OCI-LY7 (cell line): ENCODE measurements at regions not wholly inside any gene's neighbourhood (a gene's known extent, or its start where the extent isn't known, plus 50 kb on each side); places are given as distances from the start of the nearest gene placed in this dataset.

Experiments used
- BruUV-seq: library from RNA; stranded (reverse); fragments of 400-500 nt; replicated peaks from 2 replicates; lab custom pipeline; 2021; lab: Mats Ljungman, UMichigan
- CTCF ChIA-PET: fragments of 300-600 bp; sonication (Branson Sonifier 250); formaldehyde crosslinking; loops from one replicate; lab custom pipeline; 2022; ENCODE audit warnings: antibody characterized with exemption; ENCODE audit not compliant: unreplicated experiment; lab: Charles Lee
- POLR2A ChIA-PET: fragments of 300-600 bp; sonication (Branson Sonifier 250); formaldehyde crosslinking; loops from one replicate; lab custom pipeline; 2022; ENCODE audit warnings: antibody characterized with exemption; lab: Charles Lee
- DNase-seq: peaks from one replicate; pipeline ENCODE4 v3.0.0-alpha.2; 2015; ENCODE audit warnings: low spot score
- H2AFZ ChIP-seq: fragments of 200-600 bp; sonication (generic), shearing (Covaris generic); 2 replicates; pipeline ENCODE4 v1.6.1; 2014; ENCODE audit warnings: mild to moderate bottlenecking, antibody characterized with exemption, low read length, moderate library complexity
- H3K27ac ChIP-seq: fragments of 200-600 bp; sonication (generic); 2 replicates; pipeline ENCODE4 v1.5.1; 2014; ENCODE audit warnings: mixed run types, low read depth, mild to moderate bottlenecking, moderate library complexity, low read length, inconsistent platforms; ENCODE audit not compliant: poor library complexity, severe bottlenecking
- H3K36me3 ChIP-seq: fragments of 200-600 bp; sonication (generic); 2 replicates; pipeline ENCODE4 v1.6.1; 2014; ENCODE audit warnings: mild to moderate bottlenecking, antibody characterized with exemption, low read length, moderate library complexity, mixed read lengths; ENCODE audit not compliant: insufficient read depth
- H3K4me1 ChIP-seq: fragments of 200-600 bp; sonication (generic); 2 replicates; pipeline ENCODE4 v1.5.1; 2014; ENCODE audit warnings: mild to moderate bottlenecking, low read length; ENCODE audit not compliant: insufficient read depth, poor library complexity, severe bottlenecking
- H3K4me2 ChIP-seq: fragments of 200-600 bp; sonication (generic); 2 replicates; pipeline ENCODE4 v1.6.1; 2014; ENCODE audit warnings: mild to moderate bottlenecking, low read length
- H3K4me3 ChIP-seq: fragments of 200-600 bp; sonication (generic); 2 replicates; pipeline ENCODE4 v1.5.1; 2014; ENCODE audit warnings: mild to moderate bottlenecking, low read depth, low read length; ENCODE audit not compliant: poor library complexity, severe bottlenecking
- H3K79me2 ChIP-seq: fragments of 200-600 bp; sonication (generic); 2 replicates; pipeline ENCODE4 v1.6.1; 2016; ENCODE audit warnings: low read depth, mild to moderate bottlenecking, low read length, moderate library complexity, mixed read lengths; ENCODE audit not compliant: insufficient read depth
- H3K9me2 ChIP-seq: fragments of 200-600 bp; sonication (generic); 2 replicates; pipeline ENCODE4 v1.6.1; 2016; ENCODE audit warnings: mild to moderate bottlenecking, low read length, mixed read lengths; ENCODE audit not compliant: insufficient read depth
- H3K9me3 ChIP-seq: fragments of 200-600 bp; sonication (generic); 2 replicates; pipeline ENCODE4 v1.6.1; 2014; ENCODE audit warnings: mild to moderate bottlenecking, mixed run types, low read length, mixed read lengths
- H4K20me1 ChIP-seq: fragments of 200-600 bp; sonication (generic); 2 replicates; pipeline ENCODE4 v1.6.1; 2014; ENCODE audit warnings: mild to moderate bottlenecking, antibody characterized with exemption, low read length, moderate library complexity, mixed read lengths; ENCODE audit not compliant: insufficient read depth
- EZH2phosphoT487 ChIP-seq: fragments of 200-600 bp; sonication (generic); IDR thresholded peaks from 2 replicates; pipeline ENCODE4 v1.6.1; 2018; ENCODE audit warnings: low read depth, borderline replicate concordance, mild to moderate bottlenecking, mixed run types, antibody characterized with exemption, low read length, moderate library complexity, mixed read lengths
- intact Hi-C: fragments of 100-400 bp; cut with micrococcal nuclease; formaldehyde crosslinking; loops from one replicate; pipeline ENCODE4 v1.10.0; 2022; ENCODE audit not compliant: unreplicated experiment
- TF ChIP-seq, protein P1 (sequence below): fragments of 200-600 bp; sonication (generic); conservative IDR thresholded peaks from 2 replicates; pipeline ENCODE4 v1.5.1; 2014; ENCODE audit warnings: mild to moderate bottlenecking, antibody characterized with exemption, low read length, moderate library complexity, mixed read lengths

- TF ChIP-seq EZH2phosphoT487: no peak
- TF ChIP-seq, protein P1, sequence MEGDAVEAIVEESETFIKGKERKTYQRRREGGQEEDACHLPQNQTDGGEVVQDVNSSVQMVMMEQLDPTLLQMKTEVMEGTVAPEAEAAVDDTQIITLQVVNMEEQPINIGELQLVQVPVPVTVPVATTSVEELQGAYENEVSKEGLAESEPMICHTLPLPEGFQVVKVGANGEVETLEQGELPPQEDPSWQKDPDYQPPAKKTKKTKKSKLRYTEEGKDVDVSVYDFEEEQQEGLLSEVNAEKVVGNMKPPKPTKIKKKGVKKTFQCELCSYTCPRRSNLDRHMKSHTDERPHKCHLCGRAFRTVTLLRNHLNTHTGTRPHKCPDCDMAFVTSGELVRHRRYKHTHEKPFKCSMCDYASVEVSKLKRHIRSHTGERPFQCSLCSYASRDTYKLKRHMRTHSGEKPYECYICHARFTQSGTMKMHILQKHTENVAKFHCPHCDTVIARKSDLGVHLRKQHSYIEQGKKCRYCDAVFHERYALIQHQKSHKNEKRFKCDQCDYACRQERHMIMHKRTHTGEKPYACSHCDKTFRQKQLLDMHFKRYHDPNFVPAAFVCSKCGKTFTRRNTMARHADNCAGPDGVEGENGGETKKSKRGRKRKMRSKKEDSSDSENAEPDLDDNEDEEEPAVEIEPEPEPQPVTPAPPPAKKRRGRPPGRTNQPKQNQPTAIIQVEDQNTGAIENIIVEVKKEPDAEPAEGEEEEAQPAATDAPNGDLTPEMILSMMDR: no peak
- Histone ChIP-seq H3K9me2 (no peaks in the 10 kb centered on the region), H3K36me3 (no peaks in the 10 kb centered on the region), H2AFZ (no peak overlapping the region), H3K4me1 (no peaks in the 10 kb centered on the region), H3K9me3 (no peaks in the 10 kb centered on the region), H3K4me3 (no peak overlapping the region), H3K79me2 (no peaks in the 10 kb centered on the region), H4K20me1 (no peaks in the 10 kb centered on the region), H3K27ac (no peak overlapping the region), H3K4me2 (no peak overlapping the region)
- no TSS peak for BruUV-seq
- intact Hi-C loops: no loop called here
- no peak for DNase-seq
- ChIA-PET CTCF (no interaction called here), POLR2A (interaction anchor here (0.6 kb wide), 1 partner anchor 10 kb away, joined by 3 read pairs; no protein-coding TSS in a partner anchor)
Measured at GRCh38 chr11:10629411-10630002, 61.0 kb upstream of the LYVE1 start.

DNA sequence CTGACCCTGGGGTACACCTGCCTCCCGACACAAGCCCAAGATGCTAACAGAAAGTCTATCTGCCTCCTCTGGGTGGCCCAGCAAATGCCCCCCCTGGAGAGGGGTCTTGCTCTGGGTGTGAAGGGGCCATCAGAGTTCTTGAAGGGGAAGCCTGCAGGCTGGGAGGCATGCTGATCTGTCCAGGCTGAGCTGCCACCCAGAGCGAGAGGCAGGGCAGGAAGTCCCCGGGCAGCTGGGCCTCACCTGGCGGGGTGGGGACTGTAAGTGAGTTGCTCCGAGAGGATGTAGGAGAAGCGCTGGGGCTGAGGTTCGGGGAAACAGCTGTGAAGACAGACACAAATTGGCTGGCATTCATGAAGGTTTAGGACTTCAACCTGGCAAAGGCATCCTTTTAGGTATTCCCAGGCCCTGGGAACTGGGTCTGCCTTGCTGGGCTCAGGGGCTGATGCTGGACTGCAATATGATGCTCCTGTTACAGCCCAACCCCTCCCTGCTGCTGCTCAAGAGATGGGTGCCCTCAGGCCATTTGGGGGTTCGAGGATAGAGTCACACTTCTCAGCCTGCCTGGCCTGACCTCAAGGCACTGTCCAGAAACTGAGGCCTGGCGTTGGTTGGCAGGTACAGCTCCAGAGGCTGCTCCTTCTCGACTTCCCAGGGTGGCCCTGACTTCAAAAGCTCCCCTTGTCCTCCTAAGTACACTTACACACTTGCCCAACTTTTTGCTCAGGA lies 60.2 kb upstream of the LYVE1 start:
- Histone ChIP-seq H3K9me2 (no peaks in the 10 kb centered on the region), H3K4me1 (peaks cover under 1% of the 10 kb centered on the region), H3K4me3 (no peak overlapping the region), H3K9me3 (no peaks in the 10 kb centered on the region), H3K4me2 (no peak overlapping the region), H3K79me2 (no peaks in the 10 kb centered on the region), H3K27ac (no peak overlapping the region), H3K36me3 (no peaks in the 10 kb centered on the region), H4K20me1 (no peaks in the 10 kb centered on the region), H2AFZ (no peak overlapping the region)
- CTCF ChIA-PET: no interaction called here
- POLR2A ChIA-PET: no interaction called here
- TF ChIP-seq, protein P1: no peak
- TF ChIP-seq EZH2phosphoT487: no peak
- BruUV-seq: no TSS peak
- intact Hi-C loops: no loop called here
- DNase-seq: peak; percentile 27

DNA sequence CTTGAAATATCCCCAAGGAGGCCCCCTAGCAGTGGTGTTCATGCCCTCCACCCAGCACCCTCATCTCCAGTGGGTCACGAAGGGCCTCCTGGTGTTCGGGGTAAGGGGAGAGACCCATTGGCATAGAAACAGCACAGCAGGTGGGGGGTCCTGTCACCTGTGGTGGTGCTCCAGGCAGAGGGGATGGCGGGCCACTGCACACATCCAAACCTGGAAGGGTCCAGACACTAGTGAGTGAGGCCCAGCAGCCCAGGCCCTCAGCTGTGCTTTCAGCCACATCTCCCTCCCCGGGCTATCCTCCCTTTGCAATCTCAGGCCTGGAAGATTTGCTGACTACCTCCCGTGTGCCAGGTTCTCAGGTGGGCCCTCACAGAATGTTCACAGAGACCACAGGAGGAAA lies 59.4 kb upstream of the LYVE1 start:
- H3K4me1 ChIP-seq: peaks cover 7% of the 10 kb centered on the region
- intact Hi-C loops: no loop called here
- H2AFZ ChIP-seq: no peak overlapping the region
- no peak for DNase-seq
- H3K9me2 ChIP-seq: no peaks in the 10 kb centered on the region
- CTCF ChIA-PET: no interaction called here
- H4K20me1 ChIP-seq: no peaks in the 10 kb centered on the region
- POLR2A ChIA-PET: interaction anchor here (0.5 kb wide), 1 partner anchor 394 kb away, joined by 3 read pairs; no protein-coding TSS in a partner anchor
- H3K79me2 ChIP-seq: no peaks in the 10 kb centered on the region
- no peak overlapping the region for H3K27ac ChIP-seq
- BruUV-seq: no TSS peak
- H3K9me3 ChIP-seq: no peaks in the 10 kb centered on the region
- no peak overlapping the region for H3K4me3 ChIP-seq
- TF ChIP-seq, protein P1: no peak
- no peak for TF ChIP-seq EZH2phosphoT487
- no peak overlapping the region for H3K4me2 ChIP-seq
- no peaks in the 10 kb centered on the region for H3K36me3 ChIP-seq
